A673 (cell line): ENCODE measurements at regions not wholly inside any gene's neighbourhood (a gene's known extent, or its start where the extent isn't known, plus 50 kb on each side); places are given as distances from the start of the nearest gene placed in this dataset.

Experiments used
- CTCF ChIP-seq: fragments of 300-800, 200-600 bp; sonication (generic); conservative IDR thresholded peaks from 2 replicates; pipeline ENCODE4 v1.5.1; 2017; ENCODE audit warnings: low read depth, mild to moderate bottlenecking, antibody characterized with exemption, low read length, moderate library complexity, mixed read lengths
- EZH2 ChIP-seq: fragments of 200-600 bp; sonication (generic); IDR thresholded peaks from 2 replicates; pipeline ENCODE4 v1.6.1; 2017; ENCODE audit warnings: borderline replicate concordance, low read depth, mild to moderate bottlenecking, mixed read lengths, antibody characterized with exemption, low read length; ENCODE audit not compliant: poor library complexity, severe bottlenecking

DNA sequence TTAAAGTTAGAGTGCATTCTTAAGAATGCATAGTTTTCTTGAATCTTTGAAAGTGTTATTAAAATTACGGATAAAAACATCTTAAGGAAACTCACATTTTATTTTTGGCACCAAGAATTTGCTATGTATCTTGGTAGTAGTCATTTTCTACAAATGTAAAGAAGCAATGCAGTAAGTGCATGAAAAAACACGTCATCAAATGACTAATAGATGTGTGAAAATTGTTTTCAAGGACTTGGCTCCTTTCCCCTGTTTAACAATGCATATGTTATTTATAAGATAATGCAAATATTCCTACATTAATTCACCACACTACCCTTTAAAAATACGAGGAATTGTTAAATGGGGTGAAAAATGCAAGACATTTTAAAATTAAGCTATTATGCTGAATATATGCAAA is 461.2 kb upstream of the PCDH7 start:
- TF ChIP-seq CTCF = no peak
- TF ChIP-seq EZH2 = no peak
